H9 (cell line): ENCODE measurements at regions not wholly inside any gene's neighbourhood (a gene's known extent, or its start where the extent isn't known, plus 50 kb on each side); places are given as distances from the start of the nearest gene placed in this dataset.

Source experiments
- DNase-seq: peaks from one replicate; pipeline ENCODE4 v3.0.0-alpha.2; 2017
- H2AFZ ChIP-seq: one replicate; pipeline ENCODE4 v1.6.1; 2013; ENCODE audit warnings: mild to moderate bottlenecking, low read length, control low read depth, moderate library complexity
- H2AK5ac ChIP-seq: 2 replicates; pipeline ENCODE4 v1.6.1; 2013; ENCODE audit warnings: low read length, control low read depth, mixed read lengths; ENCODE audit not compliant: insufficient read length
- H2BK120ac ChIP-seq: one replicate; pipeline ENCODE4 v1.6.1; 2013; ENCODE audit warnings: low read depth, mild to moderate bottlenecking, low read length, control low read depth, inconsistent platforms; ENCODE audit not compliant: poor library complexity, severe bottlenecking
- H2BK12ac ChIP-seq: 2 replicates; pipeline ENCODE4 v1.6.1; 2013; ENCODE audit warnings: low read length, control low read depth, mixed read lengths, low read depth; ENCODE audit not compliant: insufficient read length
- H2BK15ac ChIP-seq: 2 replicates; pipeline ENCODE4 v1.6.1; 2013; ENCODE audit warnings: low read depth, low read length, control low read depth
- H2BK20ac ChIP-seq: one replicate; pipeline ENCODE4 v1.6.1; 2013; ENCODE audit warnings: low read depth, mild to moderate bottlenecking, low read length, control low read depth, inconsistent platforms; ENCODE audit not compliant: poor library complexity, severe bottlenecking
- H2BK5ac ChIP-seq: 2 replicates; pipeline ENCODE4 v1.6.1; 2013; ENCODE audit warnings: low read length, control low read depth, mixed read lengths; ENCODE audit not compliant: insufficient read length
- H3K14ac ChIP-seq: 2 replicates; pipeline ENCODE4 v1.6.1; 2013; ENCODE audit warnings: low read length, control low read depth; ENCODE audit not compliant: insufficient read depth
- H3K18ac ChIP-seq: 2 replicates; pipeline ENCODE4 v1.6.1; 2013; ENCODE audit warnings: low read depth, mild to moderate bottlenecking, mixed read lengths, low read length, control low read depth; ENCODE audit not compliant: insufficient read length
- H3K23ac ChIP-seq: 2 replicates; pipeline ENCODE4 v1.6.1; 2013; ENCODE audit warnings: low read length, control low read depth, mixed read lengths, low read depth; ENCODE audit not compliant: insufficient read length
- H3K23me2 ChIP-seq: 2 replicates; pipeline ENCODE4 v1.6.1; 2013; ENCODE audit warnings: low read depth, mild to moderate bottlenecking, mixed read lengths, low read length, control low read depth; ENCODE audit not compliant: insufficient read length, poor library complexity, severe bottlenecking
- H3K27ac ChIP-seq: 2 replicates; pipeline ENCODE4 v1.5.1; 2013; ENCODE audit warnings: low read length, control low read depth, mixed read lengths, low read depth; ENCODE audit not compliant: insufficient read length
- H3K27me3 ChIP-seq: 2 replicates; pipeline ENCODE4 v1.6.1; 2013; ENCODE audit warnings: low read length, control low read depth, inconsistent platforms; ENCODE audit not compliant: insufficient read depth
- H3K4ac ChIP-seq: 2 replicates; pipeline ENCODE4 v1.6.1; 2013; ENCODE audit warnings: low read depth, mild to moderate bottlenecking, control low read depth, inconsistent platforms, low read length, moderate library complexity
- H3K4me1 ChIP-seq: 2 replicates; pipeline ENCODE4 v1.6.1; 2013; ENCODE audit warnings: low read length, control low read depth, inconsistent platforms; ENCODE audit not compliant: insufficient read depth
- H3K4me2 ChIP-seq: 2 replicates; pipeline ENCODE4 v1.6.1; 2013; ENCODE audit warnings: low read length, control low read depth, mixed read lengths; ENCODE audit not compliant: insufficient read length, insufficient read depth
- H3K56ac ChIP-seq: 2 replicates; pipeline ENCODE4 v1.6.1; 2013; ENCODE audit warnings: low read depth, mild to moderate bottlenecking, mixed read lengths, low read length, control low read depth; ENCODE audit not compliant: insufficient read length
- H3K79me1 ChIP-seq: 2 replicates; pipeline ENCODE4 v1.6.1; 2013; ENCODE audit warnings: low read depth, mild to moderate bottlenecking, moderate library complexity, low read length, control low read depth, inconsistent platforms; ENCODE audit not compliant: insufficient read depth, poor library complexity, severe bottlenecking
- H3K79me2 ChIP-seq: 2 replicates; pipeline ENCODE4 v1.6.1; 2013; ENCODE audit warnings: low read length, control low read depth, inconsistent platforms; ENCODE audit not compliant: insufficient read depth
- H3K9ac ChIP-seq: 2 replicates; pipeline ENCODE4 v1.6.1; 2013; ENCODE audit warnings: low read length, control low read depth, mixed read lengths; ENCODE audit not compliant: insufficient read length; ENCODE audit errors: extremely low read depth
- H3K9me3 ChIP-seq: one replicate; pipeline ENCODE4 v1.6.1; 2013; ENCODE audit warnings: low read depth, low read length, inconsistent platforms; ENCODE audit not compliant: control insufficient read depth
- H3T11ph ChIP-seq: one replicate; pipeline ENCODE4 v1.6.1; 2013; ENCODE audit warnings: mild to moderate bottlenecking, low read length, control low read depth, inconsistent platforms
- H4K20me1 ChIP-seq: one replicate; pipeline ENCODE4 v1.6.1; 2013; ENCODE audit not compliant: control insufficient read depth, insufficient read length, insufficient read depth
- H4K5ac ChIP-seq: 2 replicates; pipeline ENCODE4 v1.6.1; 2013; ENCODE audit warnings: low read depth, mild to moderate bottlenecking, mixed read lengths, low read length, control low read depth; ENCODE audit not compliant: insufficient read length
- H4K8ac ChIP-seq: replicated peaks from 2 replicates; pipeline ENCODE4 v1.6.1; 2013; ENCODE audit warnings: low read length, control low read depth, mixed read lengths, low read depth; ENCODE audit not compliant: insufficient read length
- H4K91ac ChIP-seq: 2 replicates; pipeline ENCODE4 v1.6.1; 2013; ENCODE audit warnings: low read depth, mild to moderate bottlenecking, moderate library complexity, mixed read lengths, low read length, control low read depth; ENCODE audit not compliant: insufficient read length
- H3K27ac Mint-ChIP-seq, 3 experiments: 2 replicates in 2 of 3; 3 replicates in 1 of 3; pipeline ENCODE4 v1.8.0; 2020 to 2021; ENCODE audit warnings: mixed read lengths in 3 of 3, mild to moderate bottlenecking in 1 of 3, moderate library complexity in 1 of 3
- H3K27me3 Mint-ChIP-seq: 2 replicates; pipeline ENCODE4 v1.8.0; 2021; ENCODE audit warnings: low read depth, mild to moderate bottlenecking, moderate library complexity, mixed read lengths
- H3K36me3 Mint-ChIP-seq, 3 experiments: 2 replicates in 2 of 3; 3 replicates in 1 of 3; pipeline ENCODE4 v1.8.0; 2020 to 2021; ENCODE audit warnings: low read depth in 3 of 3, mixed read lengths in 3 of 3; ENCODE audit not compliant: insufficient read depth in 1 of 3
- H3K4me1 Mint-ChIP-seq, 2 experiments: 2 replicates each; pipeline ENCODE4 v1.8.0; 2020; ENCODE audit warnings: mixed read lengths in 2 of 2
- H3K4me3 Mint-ChIP-seq, 2 experiments: 2 replicates in 1 of 2; 3 replicates in 1 of 2; pipeline ENCODE4 v1.8.0; 2020 to 2021; ENCODE audit warnings: mild to moderate bottlenecking in 2 of 2, mixed read lengths in 2 of 2, moderate library complexity in 1 of 2
- H3K9me3 Mint-ChIP-seq, 2 experiments: 2 replicates in 1 of 2; 3 replicates in 1 of 2; pipeline ENCODE4 v1.8.0; 2020; ENCODE audit warnings: mild to moderate bottlenecking in 2 of 2, mixed read lengths in 2 of 2, moderate library complexity in 1 of 2
- CTCF ChIP-seq: fragments of 200-600 bp; sonication (generic); conservative IDR thresholded peaks from 3 replicates; pipeline ENCODE4 v1.8.0; 2021; ENCODE audit warnings: antibody characterized with exemption, mild to moderate bottlenecking
- WGBS: extraction: QIAGEN DNeasy Blood & Tissue Kit; methylation state at CpG from one replicate; pipeline ENCODE4 v1.1.7; 2013; ENCODE audit warnings: missing lambda C conversion rate, low lambda C conversion rate, mixed read lengths; ENCODE audit not compliant: insufficient read length; ENCODE audit errors: extremely low coverage; 5-methylcytosine and 5-hydroxymethylcytosine counted together

- TF ChIP-seq CTCF = no peak
- no peaks in the 10 kb centered on the region for H3K9me3 Mint-ChIP-seq
- H3K4ac ChIP-seq = no peak overlapping the region
- H3K27me3 ChIP-seq = no peaks in the 10 kb centered on the region
- H2BK120ac ChIP-seq = no peak overlapping the region
- no peak overlapping the region for H3K27ac Mint-ChIP-seq
- H3K27me3 Mint-ChIP-seq = no peaks in the 10 kb centered on the region; the same call in none of the 2 replicates
- no peak overlapping the region for H3K23ac ChIP-seq
- H4K8ac ChIP-seq = no peak overlapping the region
- H3K79me2 ChIP-seq = no peaks in the 10 kb centered on the region
- no peaks in the 10 kb centered on the region for H3K23me2 ChIP-seq
- H3K14ac ChIP-seq = no peak overlapping the region
- no peaks in the 10 kb centered on the region for H3K4me1 ChIP-seq
- no peak overlapping the region for H3K4me3 Mint-ChIP-seq
- no peak overlapping the region for H3K56ac ChIP-seq
- no peaks in the 10 kb centered on the region for H3K9me3 ChIP-seq
- no peak overlapping the region for H2BK20ac ChIP-seq
- no peak overlapping the region for H2BK12ac ChIP-seq
- no peaks in the 10 kb centered on the region for H3K79me1 ChIP-seq
- H4K5ac ChIP-seq = no peak overlapping the region
- H3K27ac ChIP-seq = no peak overlapping the region
- no peak overlapping the region for H4K91ac ChIP-seq
- H3K18ac ChIP-seq = no peak overlapping the region
- H4K20me1 ChIP-seq = no peaks in the 10 kb centered on the region
- no peaks in the 10 kb centered on the region for H3K36me3 Mint-ChIP-seq
- H3K9ac ChIP-seq = no peak overlapping the region
- H2AFZ ChIP-seq = no peak overlapping the region
- H3K4me2 ChIP-seq = no peak overlapping the region
- H2BK15ac ChIP-seq = no peak overlapping the region
- no peaks in the 10 kb centered on the region for H3K4me1 Mint-ChIP-seq
- no CpG with 5 or more reads among the region's 1 CpG for WGBS
- no peak overlapping the region for H2BK5ac ChIP-seq
- no peak overlapping the region for H3T11ph ChIP-seq
- H2AK5ac ChIP-seq = no peak overlapping the region
- no peak for DNase-seq
Observed at GRCh38 chr1:72466376-72466775, 184.0 kb upstream of the NEGR1 start.
